GM23338 (cell line): ENCODE measurements at regions not wholly inside any gene's neighbourhood (a gene's known extent, or its start where the extent isn't known, plus 50 kb on each side); places are given as distances from the start of the nearest gene placed in this dataset.

Source experiments
- CREB1 ChIP-seq: fragments of 250-450 bp; sonication (Bioruptor Pico); IDR thresholded peaks from 2 replicates; pipeline ENCODE4 v1.5.0; 2020; ENCODE audit warnings: low read depth, mild to moderate bottlenecking, moderate library complexity
- EZH2 ChIP-seq: fragments of 200-600 bp; sonication (generic); IDR thresholded peaks from one replicate; pipeline ENCODE4 v1.8.0; 2017; ENCODE audit warnings: antibody characterized with exemption, mild to moderate bottlenecking, low read depth; ENCODE audit not compliant: unreplicated experiment
- JUNB ChIP-seq: IDR thresholded peaks from one replicate; pipeline ENCODE4 v1.6.1; 2016; ENCODE audit warnings: antibody characterized with exemption; ENCODE audit not compliant: unreplicated experiment
- REST ChIP-seq: IDR thresholded peaks from one replicate; pipeline ENCODE4 v1.6.1; 2018; ENCODE audit warnings: antibody characterized with exemption; ENCODE audit not compliant: unreplicated experiment
- STAT1 ChIP-seq: IDR thresholded peaks from one replicate; pipeline ENCODE4 v1.6.1; 2016; ENCODE audit warnings: antibody characterized with exemption; ENCODE audit not compliant: unreplicated experiment
- ZNF331 ChIP-seq: fragments of 250-450 bp; sonication (Bioruptor Pico); IDR thresholded peaks from 2 replicates; pipeline ENCODE4 v1.5.0; 2020; ENCODE audit warnings: low read depth, mild to moderate bottlenecking, moderate library complexity
- TF ChIP-seq, protein P1 (sequence below): fragments of 250-450 bp; sonication (Bioruptor Pico); IDR thresholded peaks from 2 replicates; pipeline ENCODE4 v1.5.0; 2020; ENCODE audit warnings: mild to moderate bottlenecking, moderate library complexity

- TF ChIP-seq, protein P1, sequence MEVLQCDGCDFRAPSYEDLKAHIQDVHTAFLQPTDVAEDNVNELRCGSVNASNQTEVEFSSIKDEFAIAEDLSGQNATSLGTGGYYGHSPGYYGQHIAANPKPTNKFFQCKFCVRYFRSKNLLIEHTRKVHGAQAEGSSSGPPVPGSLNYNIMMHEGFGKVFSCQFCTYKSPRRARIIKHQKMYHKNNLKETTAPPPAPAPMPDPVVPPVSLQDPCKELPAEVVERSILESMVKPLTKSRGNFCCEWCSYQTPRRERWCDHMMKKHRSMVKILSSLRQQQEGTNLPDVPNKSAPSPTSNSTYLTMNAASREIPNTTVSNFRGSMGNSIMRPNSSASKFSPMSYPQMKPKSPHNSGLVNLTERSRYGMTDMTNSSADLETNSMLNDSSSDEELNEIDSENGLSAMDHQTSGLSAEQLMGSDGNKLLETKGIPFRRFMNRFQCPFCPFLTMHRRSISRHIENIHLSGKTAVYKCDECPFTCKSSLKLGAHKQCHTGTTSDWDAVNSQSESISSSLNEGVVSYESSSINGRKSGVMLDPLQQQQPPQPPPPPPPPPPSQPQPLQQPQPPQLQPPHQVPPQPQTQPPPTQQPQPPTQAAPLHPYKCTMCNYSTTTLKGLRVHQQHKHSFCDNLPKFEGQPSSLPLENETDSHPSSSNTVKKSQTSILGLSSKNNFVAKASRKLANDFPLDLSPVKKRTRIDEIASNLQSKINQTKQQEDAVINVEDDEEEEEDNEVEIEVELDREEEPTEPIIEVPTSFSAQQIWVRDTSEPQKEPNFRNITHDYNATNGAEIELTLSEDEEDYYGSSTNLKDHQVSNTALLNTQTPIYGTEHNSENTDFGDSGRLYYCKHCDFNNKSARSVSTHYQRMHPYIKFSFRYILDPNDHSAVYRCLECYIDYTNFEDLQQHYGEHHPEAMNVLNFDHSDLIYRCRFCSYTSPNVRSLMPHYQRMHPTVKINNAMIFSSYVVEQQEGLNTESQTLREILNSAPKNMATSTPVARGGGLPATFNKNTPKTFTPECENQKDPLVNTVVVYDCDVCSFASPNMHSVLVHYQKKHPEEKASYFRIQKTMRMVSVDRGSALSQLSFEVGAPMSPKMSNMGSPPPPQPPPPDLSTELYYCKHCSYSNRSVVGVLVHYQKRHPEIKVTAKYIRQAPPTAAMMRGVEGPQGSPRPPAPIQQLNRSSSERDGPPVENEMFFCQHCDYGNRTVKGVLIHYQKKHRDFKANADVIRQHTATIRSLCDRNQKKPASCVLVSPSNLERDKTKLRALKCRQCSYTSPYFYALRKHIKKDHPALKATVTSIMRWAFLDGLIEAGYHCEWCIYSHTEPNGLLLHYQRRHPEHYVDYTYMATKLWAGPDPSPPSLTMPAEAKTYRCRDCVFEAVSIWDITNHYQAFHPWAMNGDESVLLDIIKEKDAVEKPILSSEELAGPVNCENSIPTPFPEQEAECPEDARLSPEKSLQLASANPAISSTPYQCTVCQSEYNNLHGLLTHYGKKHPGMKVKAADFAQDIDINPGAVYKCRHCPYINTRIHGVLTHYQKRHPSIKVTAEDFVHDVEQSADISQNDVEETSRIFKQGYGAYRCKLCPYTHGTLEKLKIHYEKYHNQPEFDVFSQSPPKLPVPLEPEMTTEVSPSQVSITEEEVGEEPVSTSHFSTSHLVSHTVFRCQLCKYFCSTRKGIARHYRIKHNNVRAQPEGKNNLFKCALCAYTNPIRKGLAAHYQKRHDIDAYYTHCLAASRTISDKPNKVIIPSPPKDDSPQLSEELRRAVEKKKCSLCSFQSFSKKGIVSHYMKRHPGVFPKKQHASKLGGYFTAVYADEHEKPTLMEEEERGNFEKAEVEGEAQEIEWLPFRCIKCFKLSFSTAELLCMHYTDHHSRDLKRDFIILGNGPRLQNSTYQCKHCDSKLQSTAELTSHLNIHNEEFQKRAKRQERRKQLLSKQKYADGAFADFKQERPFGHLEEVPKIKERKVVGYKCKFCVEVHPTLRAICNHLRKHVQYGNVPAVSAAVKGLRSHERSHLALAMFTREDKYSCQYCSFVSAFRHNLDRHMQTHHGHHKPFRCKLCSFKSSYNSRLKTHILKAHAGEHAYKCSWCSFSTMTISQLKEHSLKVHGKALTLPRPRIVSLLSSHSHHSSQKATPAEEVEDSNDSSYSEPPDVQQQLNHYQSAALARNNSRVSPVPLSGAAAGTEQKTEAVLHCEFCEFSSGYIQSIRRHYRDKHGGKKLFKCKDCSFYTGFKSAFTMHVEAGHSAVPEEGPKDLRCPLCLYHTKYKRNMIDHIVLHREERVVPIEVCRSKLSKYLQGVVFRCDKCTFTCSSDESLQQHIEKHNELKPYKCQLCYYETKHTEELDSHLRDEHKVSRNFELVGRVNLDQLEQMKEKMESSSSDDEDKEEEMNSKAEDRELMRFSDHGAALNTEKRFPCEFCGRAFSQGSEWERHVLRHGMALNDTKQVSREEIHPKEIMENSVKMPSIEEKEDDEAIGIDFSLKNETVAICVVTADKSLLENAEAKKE: no peak
- TF ChIP-seq CREB1 (CRISPR knock-in tag): no peak
- no peak for TF ChIP-seq STAT1
- TF ChIP-seq JUNB: no peak
- no peak for TF ChIP-seq REST
- TF ChIP-seq ZNF331 (CRISPR knock-in tag): no peak
- TF ChIP-seq EZH2: no peak
Observed at GRCh38 chr9:86774116-86774515, 173.2 kb downstream of the GAS1 start (continued).
